ENCODE measurements at regions not wholly inside any gene's neighbourhood (a gene's known extent, or its start where the extent isn't known, plus 50 kb on each side); places are given as distances from the start of the nearest gene placed in this dataset.

- TF ChIP-seq RBBP5 (IDR thresholded peaks at IDR 0.05; ENCODE audit: borderline replicate concordance, low read depth, low read length) (no peak), JUND (IDR thresholded peaks at IDR 0.05; ENCODE audit: low read length) (peak; percentile 43; the same call in 1 of the 2 replicates), CBX8 (IDR thresholded peaks at IDR 0.05; ENCODE audit: borderline replicate concordance, low read depth, low read length) (no peak), POU5F1 (IDR thresholded peaks at IDR 0.05; ENCODE audit: low read depth, low read length) (no peak), TEAD4 (IDR thresholded peaks at IDR 0.05; ENCODE audit: low read depth, low read length) (peak; percentile 49; the same call in 1 of the 2 replicates), CHD2 (IDR thresholded peaks at IDR 0.05; ENCODE audit: low read length) (no peak), CREB1 (IDR thresholded peaks at IDR 0.05) (no peak), ATF2 (IDR thresholded peaks at IDR 0.05; ENCODE audit: low read length) (no peak), SRF (IDR thresholded peaks at IDR 0.05; ENCODE audit: low read depth, low read length) (no peak), CHD1 (IDR thresholded peaks at IDR 0.05; ENCODE audit: low read depth, low read length) (no peak), POLR2A (IDR thresholded peaks at IDR 0.05; ENCODE audit: control extremely low read depth in 1 of 2, low read depth in 2 of 2, low read length in 2 of 2) (no peak), NANOG (IDR thresholded peaks at IDR 0.05; ENCODE audit: insufficient read depth, low read depth, low read length, poor library complexity, severe bottlenecking) (peak; percentile 18), MAFK (IDR thresholded peaks at IDR 0.05; ENCODE audit: low read depth, low read length) (no peak), HDAC2 (IDR thresholded peaks at IDR 0.05; ENCODE audit: borderline replicate concordance in 1 of 2, low read depth in 2 of 2, low read length in 2 of 2) (no peak), RXRA (IDR thresholded peaks at IDR 0.05; ENCODE audit: insufficient read depth, low read depth, low read length) (no peak), USF2 (IDR thresholded peaks at IDR 0.05; ENCODE audit: low read length) (no peak), JUN (IDR thresholded peaks at IDR 0.05; ENCODE audit: low read depth, low read length) (no peak)
Observed at GRCh38 chrX:113959912-113960626, 623.8 kb upstream of the HTR2C start (continued).
